GM23338 (cell line): ENCODE measurements at regions not wholly inside any gene's neighbourhood (a gene's known extent, or its start where the extent isn't known, plus 50 kb on each side); places are given as distances from the start of the nearest gene placed in this dataset.

Experiments used
- ATAC-seq: fragments of 200-7000 bp; cut with Tn5 transposase; 3 replicates; pipeline ENCODE4 v1.9.1; 2020
- DNase-seq: peaks from one replicate; pipeline ENCODE4 v3.0.0-alpha.2; 2015; ENCODE audit warnings: low spot score
- H2AFZ ChIP-seq: fragments of 200-600 bp; sonication (generic); 2 replicates; pipeline ENCODE4 v1.8.0; 2016; ENCODE audit warnings: antibody characterized with exemption, mild to moderate bottlenecking, moderate library complexity
- H3F3A ChIP-seq: fragments of 200-600 bp; sonication (generic); replicated peaks from 2 replicates; pipeline ENCODE4 v1.8.0; 2017; ENCODE audit warnings: antibody characterized with exemption, mixed run types, low read depth
- H3K27ac ChIP-seq: fragments of 200-600 bp; sonication (generic); 2 replicates; pipeline ENCODE4 v1.6.1; 2016; ENCODE audit warnings: low read depth
- H3K27me3 ChIP-seq: fragments of 200-600 bp; sonication (generic); 2 replicates; pipeline ENCODE4 v1.8.0; 2016; ENCODE audit warnings: mild to moderate bottlenecking, mixed run types, moderate library complexity; ENCODE audit not compliant: insufficient read depth
- H3K36me3 ChIP-seq: fragments of 200-600 bp; sonication (generic); 2 replicates; pipeline ENCODE4 v1.8.0; 2016; ENCODE audit warnings: mild to moderate bottlenecking; ENCODE audit not compliant: insufficient read depth
- H3K4me1 ChIP-seq: fragments of 200-600 bp; sonication (generic); 2 replicates; pipeline ENCODE4 v1.8.0; 2016; ENCODE audit warnings: mild to moderate bottlenecking, moderate library complexity; ENCODE audit not compliant: insufficient read depth
- H3K4me2 ChIP-seq: fragments of 200-600 bp; sonication (generic); 2 replicates; pipeline ENCODE4 v1.7.1; 2017; ENCODE audit warnings: mixed run types
- H3K4me3 ChIP-seq: fragments of 200-600 bp; sonication (generic); 2 replicates; pipeline ENCODE4 v1.6.1; 2016; ENCODE audit warnings: mixed run types
- H3K79me2 ChIP-seq: fragments of 200-600 bp; sonication (generic); replicated peaks from 2 replicates; pipeline ENCODE4 v1.8.0; 2017; ENCODE audit warnings: mild to moderate bottlenecking; ENCODE audit not compliant: insufficient read depth
- H3K9me2 ChIP-seq: fragments of 200-600 bp; sonication (generic); 2 replicates; pipeline ENCODE4 v1.8.0; 2017; ENCODE audit not compliant: insufficient read depth
- H4K20me1 ChIP-seq: fragments of 200-600 bp; sonication (generic); replicated peaks from 2 replicates; pipeline ENCODE4 v1.8.0; 2017; ENCODE audit warnings: mild to moderate bottlenecking; ENCODE audit not compliant: insufficient read depth
- H3K27ac Mint-ChIP-seq: 2 replicates; pipeline ENCODE4 v1.8.0; 2020; ENCODE audit warnings: inconsistent platforms, mild to moderate bottlenecking, moderate library complexity, mixed read lengths
- H3K27me3 Mint-ChIP-seq: 3 replicates; pipeline ENCODE4 v1.8.0; 2022; ENCODE audit warnings: low read depth, mild to moderate bottlenecking, moderate library complexity, mixed read lengths, inconsistent platforms; ENCODE audit not compliant: insufficient read depth, poor library complexity
- H3K36me3 Mint-ChIP-seq: 3 replicates; pipeline ENCODE4 v1.8.0; 2021; ENCODE audit warnings: low read depth, mild to moderate bottlenecking, inconsistent platforms, moderate library complexity, mixed read lengths
- H3K4me1 Mint-ChIP-seq: 3 replicates; pipeline ENCODE4 v1.8.0; 2020; ENCODE audit warnings: mild to moderate bottlenecking, inconsistent platforms, mixed read lengths
- H3K4me3 Mint-ChIP-seq: 3 replicates; pipeline ENCODE4 v1.8.0; 2021; ENCODE audit warnings: moderate library complexity, mild to moderate bottlenecking, inconsistent platforms, mixed read lengths
- H3K9me3 Mint-ChIP-seq: 3 replicates; pipeline ENCODE4 v1.8.0; 2020; ENCODE audit warnings: moderate library complexity, mild to moderate bottlenecking, inconsistent platforms, mixed read lengths
- CREB1 ChIP-seq: fragments of 250-450 bp; sonication (Bioruptor Pico); IDR thresholded peaks from 2 replicates; pipeline ENCODE4 v1.5.0; 2020; ENCODE audit warnings: low read depth, mild to moderate bottlenecking, moderate library complexity
- EZH2 ChIP-seq: fragments of 200-600 bp; sonication (generic); IDR thresholded peaks from one replicate; pipeline ENCODE4 v1.8.0; 2017; ENCODE audit warnings: antibody characterized with exemption, mild to moderate bottlenecking, low read depth; ENCODE audit not compliant: unreplicated experiment
- JUNB ChIP-seq: IDR thresholded peaks from one replicate; pipeline ENCODE4 v1.6.1; 2016; ENCODE audit warnings: antibody characterized with exemption; ENCODE audit not compliant: unreplicated experiment
- ZNF114 ChIP-seq: fragments of 250-450 bp; sonication (Bioruptor Pico); IDR thresholded peaks from 2 replicates; pipeline ENCODE4 v1.5.0; 2020; ENCODE audit warnings: mild to moderate bottlenecking, moderate library complexity
- ZNF462 ChIP-seq: fragments of 250-450 bp; sonication (Bioruptor Pico); IDR thresholded peaks from 2 replicates; pipeline ENCODE4 v1.5.0; 2020; ENCODE audit warnings: mild to moderate bottlenecking, moderate library complexity
- TF ChIP-seq, protein P1 (sequence below): IDR thresholded peaks from 2 replicates; pipeline ENCODE4 v1.6.1; 2016; ENCODE audit warnings: antibody characterized with exemption

DNA sequence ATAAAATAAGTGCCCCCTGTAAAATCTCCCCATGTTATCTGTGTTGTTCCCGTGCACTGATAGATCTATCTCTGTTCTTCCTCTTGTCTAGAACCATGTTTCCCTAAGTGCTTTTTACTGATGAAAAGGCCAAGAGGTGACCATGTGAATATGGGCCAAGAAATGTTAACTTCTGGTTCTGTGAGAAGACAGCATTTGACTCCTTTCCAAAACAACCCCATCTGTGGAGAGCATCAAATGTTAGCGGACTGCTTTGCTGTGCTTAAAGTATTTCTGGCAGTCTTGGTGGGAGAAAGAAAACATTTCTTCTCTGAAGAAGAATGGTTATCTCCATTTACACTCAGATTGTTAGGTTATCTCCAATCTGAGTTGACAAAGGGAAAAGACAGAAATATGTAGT is 58.6 kb upstream of the GUCY1A2 start (continued):
- TF ChIP-seq ZNF462 (CRISPR knock-in tag) = no peak
- TF ChIP-seq, protein P1, sequence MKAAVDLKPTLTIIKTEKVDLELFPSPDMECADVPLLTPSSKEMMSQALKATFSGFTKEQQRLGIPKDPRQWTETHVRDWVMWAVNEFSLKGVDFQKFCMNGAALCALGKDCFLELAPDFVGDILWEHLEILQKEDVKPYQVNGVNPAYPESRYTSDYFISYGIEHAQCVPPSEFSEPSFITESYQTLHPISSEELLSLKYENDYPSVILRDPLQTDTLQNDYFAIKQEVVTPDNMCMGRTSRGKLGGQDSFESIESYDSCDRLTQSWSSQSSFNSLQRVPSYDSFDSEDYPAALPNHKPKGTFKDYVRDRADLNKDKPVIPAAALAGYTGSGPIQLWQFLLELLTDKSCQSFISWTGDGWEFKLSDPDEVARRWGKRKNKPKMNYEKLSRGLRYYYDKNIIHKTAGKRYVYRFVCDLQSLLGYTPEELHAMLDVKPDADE = no peak
- TF ChIP-seq ZNF114 (CRISPR knock-in tag) = no peak
- TF ChIP-seq CREB1 (CRISPR knock-in tag) = no peak
- TF ChIP-seq EZH2 = no peak

DNA sequence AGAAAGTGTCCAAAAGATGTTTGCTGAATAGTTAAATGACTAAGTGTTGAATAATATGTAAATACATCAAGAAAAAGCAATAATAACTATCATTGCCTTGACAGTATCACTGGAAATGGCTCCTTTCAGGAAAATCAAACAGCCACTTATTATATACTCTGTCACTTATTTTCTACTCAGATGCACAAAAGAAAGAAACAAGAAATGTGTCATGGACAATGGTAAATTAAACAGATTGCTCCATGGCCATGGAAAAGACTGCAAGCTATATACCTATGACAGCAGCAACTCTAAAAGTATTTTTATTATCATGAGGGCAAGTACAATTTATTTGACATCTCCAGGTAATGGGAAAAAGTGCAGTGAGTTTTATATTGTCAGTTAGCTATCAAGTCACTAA is 52.9 kb upstream of the GUCY1A2 start:
- H3K4me2 ChIP-seq = no peak overlapping the region
- H4K20me1 ChIP-seq = no peaks in the 10 kb centered on the region
- TF ChIP-seq EZH2 (no peak), JUNB (no peak)
- Mint-ChIP-seq H3K27me3 (no peaks in the 10 kb centered on the region), H3K4me3 (no peak overlapping the region), H3K27ac (no peak overlapping the region), H3K36me3 (no peaks in the 10 kb centered on the region), H3K9me3 (no peaks in the 10 kb centered on the region), H3K4me1 (no peaks in the 10 kb centered on the region)
- DNase-seq (no peak), ATAC-seq (no peak)
- H2AFZ ChIP-seq = no peak overlapping the region
- H3K36me3 ChIP-seq = no peaks in the 10 kb centered on the region
- no peak overlapping the region for H3K4me3 ChIP-seq
- H3F3A ChIP-seq = no peaks in the 10 kb centered on the region
- no peak overlapping the region for H3K27ac ChIP-seq
- H3K79me2 ChIP-seq = no peaks in the 10 kb centered on the region
- H3K4me1 ChIP-seq = no peaks in the 10 kb centered on the region
- H3K27me3 ChIP-seq = no peaks in the 10 kb centered on the region
- no peaks in the 10 kb centered on the region for H3K9me2 ChIP-seq
